Kidney epithelial cell (primary cell): ENCODE measurements at regions not wholly inside any gene's neighbourhood (a gene's known extent, or its start where the extent isn't known, plus 50 kb on each side); places are given as distances from the start of the nearest gene placed in this dataset.

ENCODE experiments used
- DNase-seq: peaks from one replicate; pipeline ENCODE4 v3.0.0-alpha.2; 2010; ENCODE audit warnings: low read depth
- H3K27me3 ChIP-seq: 2 replicates; pipeline ENCODE4 v1.6.0; 2011; ENCODE audit warnings: low read length; ENCODE audit not compliant: control insufficient read depth, insufficient read depth
- H3K36me3 ChIP-seq: 2 replicates; pipeline ENCODE4 v1.5.1; 2011; ENCODE audit warnings: low read length; ENCODE audit not compliant: control insufficient read depth, insufficient read depth
- H3K4me3 ChIP-seq: 2 replicates; pipeline ENCODE4 v1.5.1; 2011; ENCODE audit warnings: low read depth, mild to moderate bottlenecking, control low read depth, low read length
- CTCF ChIP-seq: IDR thresholded peaks from 2 replicates; pipeline ENCODE4 v1.5.1; 2011; ENCODE audit warnings: mild to moderate bottlenecking, moderate library complexity, low read length, control low read depth, inconsistent platforms; ENCODE audit not compliant: insufficient read depth, poor library complexity, severe bottlenecking

GRCh38 chr2:34552337-34552736 lies 953.2 kb upstream of the FAM98A start:
- H3K27me3 ChIP-seq, result no peaks in the 10 kb centered on the region
- no peak for DNase-seq
- H3K36me3 ChIP-seq, result no peaks in the 10 kb centered on the region
- H3K4me3 ChIP-seq, result no peak overlapping the region
- TF ChIP-seq CTCF, result no peak

- H3K36me3 ChIP-seq, result no peaks in the 10 kb centered on the region
- no peak overlapping the region for H3K4me3 ChIP-seq
- H3K27me3 ChIP-seq, result no peaks in the 10 kb centered on the region
- no peak for TF ChIP-seq CTCF
- DNase-seq, result no peak
Measured at GRCh38 chr2:34549710-34550345, 950.7 kb upstream of the FAM98A start.

GRCh38 chr2:34547900-34548299 lies 948.8 kb upstream of the FAM98A start:
- H3K4me3 ChIP-seq, result no peak overlapping the region
- no peaks in the 10 kb centered on the region for H3K36me3 ChIP-seq
- H3K27me3 ChIP-seq, result no peaks in the 10 kb centered on the region
- no peak for DNase-seq
- TF ChIP-seq CTCF, result no peak

- Histone ChIP-seq H3K36me3 (no peaks in the 10 kb centered on the region), H3K27me3 (no peaks in the 10 kb centered on the region), H3K4me3 (no peak overlapping the region)
- no peak for TF ChIP-seq CTCF
- DNase-seq, result no peak
Measured at GRCh38 chr2:34547340-34547739, 948.2 kb upstream of the FAM98A start.

- Histone ChIP-seq H3K27me3 (no peaks in the 10 kb centered on the region), H3K36me3 (no peaks in the 10 kb centered on the region), H3K4me3 (no peak overlapping the region)
- TF ChIP-seq CTCF, result no peak
- no peak for DNase-seq
Measured at GRCh38 chr2:34545486-34546136, 946.5 kb upstream of the FAM98A start.

GRCh38 chr2:34534761-34535160 lies 935.7 kb upstream of the FAM98A start:
- no peak for TF ChIP-seq CTCF
- no peaks in the 10 kb centered on the region for H3K27me3 ChIP-seq
- no peak overlapping the region for H3K4me3 ChIP-seq
- H3K36me3 ChIP-seq, result no peaks in the 10 kb centered on the region
- DNase-seq, result no peak
